ENCODE measurements at regions not wholly inside any gene's neighbourhood (a gene's known extent, or its start where the extent isn't known, plus 50 kb on each side); places are given as distances from the start of the nearest gene placed in this dataset.

DNA sequence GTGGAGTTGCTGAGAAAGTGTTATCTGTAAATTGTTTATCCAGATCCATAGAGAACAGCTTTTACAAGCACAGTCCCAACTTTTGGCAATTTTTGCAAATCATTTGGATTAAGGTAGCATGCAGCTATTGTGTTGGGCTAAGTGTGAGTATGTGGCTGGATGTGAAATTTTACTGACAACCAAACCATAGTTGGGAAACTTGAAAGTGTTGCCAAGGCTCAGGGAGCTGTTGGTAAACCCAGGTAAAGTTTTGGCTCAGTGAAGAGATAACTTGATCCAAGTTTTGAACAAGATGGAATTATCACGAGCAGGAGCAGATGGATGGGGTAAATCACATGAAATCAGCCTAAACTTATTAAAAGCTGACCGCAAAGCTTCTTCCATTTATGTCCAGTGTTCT, 90.0 kb upstream of the HES1 start:
- no peaks in the 10 kb centered on the region for H3K4me1 ChIP-seq (replicated peaks in 1 of 2)
- intact Hi-C loops (cut with DNase I): no loop called here
- peak in 1 of 7 donors; percentile 1 for DNase-seq
- no peak overlapping the region for H3K4me3 ChIP-seq
- 92 to 96% (median 94%) methylated on average over 2 of the region's 2 CpGs for WGBS, 4 donors
- H3K27ac ChIP-seq: no peak overlapping the region
- H3K27me3 ChIP-seq: no peaks in the 10 kb centered on the region
- peaks cover 0 to 8% (median 0%) of the 10 kb centered on the region in 3 donors for H3K9me3 ChIP-seq (replicated peaks in 1 of 3)
- TF ChIP-seq POLR2A (IDR thresholded peaks at IDR 0.05): no peak
- TF ChIP-seq, protein P1, sequence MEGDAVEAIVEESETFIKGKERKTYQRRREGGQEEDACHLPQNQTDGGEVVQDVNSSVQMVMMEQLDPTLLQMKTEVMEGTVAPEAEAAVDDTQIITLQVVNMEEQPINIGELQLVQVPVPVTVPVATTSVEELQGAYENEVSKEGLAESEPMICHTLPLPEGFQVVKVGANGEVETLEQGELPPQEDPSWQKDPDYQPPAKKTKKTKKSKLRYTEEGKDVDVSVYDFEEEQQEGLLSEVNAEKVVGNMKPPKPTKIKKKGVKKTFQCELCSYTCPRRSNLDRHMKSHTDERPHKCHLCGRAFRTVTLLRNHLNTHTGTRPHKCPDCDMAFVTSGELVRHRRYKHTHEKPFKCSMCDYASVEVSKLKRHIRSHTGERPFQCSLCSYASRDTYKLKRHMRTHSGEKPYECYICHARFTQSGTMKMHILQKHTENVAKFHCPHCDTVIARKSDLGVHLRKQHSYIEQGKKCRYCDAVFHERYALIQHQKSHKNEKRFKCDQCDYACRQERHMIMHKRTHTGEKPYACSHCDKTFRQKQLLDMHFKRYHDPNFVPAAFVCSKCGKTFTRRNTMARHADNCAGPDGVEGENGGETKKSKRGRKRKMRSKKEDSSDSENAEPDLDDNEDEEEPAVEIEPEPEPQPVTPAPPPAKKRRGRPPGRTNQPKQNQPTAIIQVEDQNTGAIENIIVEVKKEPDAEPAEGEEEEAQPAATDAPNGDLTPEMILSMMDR (IDR thresholded peaks at IDR 0.05): no peak
- H3K36me3 ChIP-seq (replicated peaks in 1 of 2): no peaks in the 10 kb centered on the region

DNA sequence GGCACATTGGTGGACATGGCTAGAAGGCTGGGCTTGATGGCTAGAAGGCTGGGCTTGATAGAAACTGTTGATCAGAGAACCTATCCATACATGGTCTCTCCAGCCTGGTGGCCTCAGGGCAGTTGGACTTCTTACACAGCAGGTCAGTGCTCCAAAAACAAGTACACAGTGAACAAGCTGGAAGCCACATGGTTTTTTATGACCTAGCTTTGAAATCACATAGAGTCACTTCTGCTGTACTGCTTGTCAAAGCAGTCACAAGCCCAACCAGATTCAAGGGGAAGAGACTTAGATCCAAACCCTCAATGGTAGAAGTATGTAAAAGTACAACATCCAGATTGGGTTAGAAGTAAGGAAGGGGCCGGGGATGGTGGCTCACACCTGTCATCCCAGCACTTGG, 89.4 kb upstream of the HES1 start:
- Histone ChIP-seq H3K27ac (no peak overlapping the region), H3K9me3 (replicated peaks in 1 of 3) (peaks cover 0 to 8% (median 0%) of the 10 kb centered on the region in 3 donors), H3K27me3 (no peaks in the 10 kb centered on the region), H3K4me1 (replicated peaks in 1 of 2) (no peaks in the 10 kb centered on the region), H3K4me3 (no peak overlapping the region), H3K36me3 (replicated peaks in 1 of 2) (no peaks in the 10 kb centered on the region)
- intact Hi-C loops (cut with DNase I): no loop called here
- 80 to 100% (median 95%) methylated on average over 1 of the region's 1 CpG for WGBS, 4 donors
- no peak for DNase-seq
- TF ChIP-seq POLR2A (IDR thresholded peaks at IDR 0.05): no peak
- TF ChIP-seq, protein P1 (IDR thresholded peaks at IDR 0.05): no peak

DNA sequence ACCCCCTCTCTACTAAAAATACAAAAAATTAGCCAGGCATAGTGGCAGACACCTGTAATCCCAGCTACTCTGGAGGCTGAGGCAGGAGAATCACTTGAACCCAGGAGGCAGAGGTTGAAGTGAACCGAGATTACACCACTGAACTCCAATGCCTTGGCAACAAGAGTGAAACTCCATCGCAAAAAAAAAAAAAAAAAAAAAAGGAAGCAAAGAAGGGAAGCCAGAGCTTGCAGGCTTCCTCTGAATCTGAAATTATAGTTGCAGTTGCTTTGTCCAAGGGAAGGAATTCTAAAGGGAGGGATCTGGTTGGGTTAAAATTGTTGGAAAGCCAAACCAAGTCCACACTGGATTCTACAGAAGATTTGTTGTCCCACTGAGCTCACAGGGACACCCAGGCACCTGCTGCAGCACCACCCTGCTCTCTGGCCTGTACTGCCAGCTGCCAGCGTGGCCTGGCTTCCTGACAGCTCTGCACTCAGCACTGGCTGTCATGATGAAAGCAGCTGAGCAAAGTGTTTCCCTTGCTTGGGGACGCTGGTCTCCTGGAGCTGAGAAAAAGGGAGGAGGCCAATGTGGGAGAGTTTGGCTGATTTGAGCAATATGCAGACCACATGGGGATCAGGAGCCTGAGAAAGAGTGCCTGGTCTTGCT, 88.8 kb upstream of the HES1 start:
- TF ChIP-seq, protein P1 (IDR thresholded peaks at IDR 0.05): no peak
- TF ChIP-seq POLR2A (IDR thresholded peaks at IDR 0.05): no peak
- no peaks in the 10 kb centered on the region for H3K4me1 ChIP-seq (replicated peaks in 1 of 2)
- intact Hi-C loops (cut with DNase I): no loop called here
- H3K27ac ChIP-seq: peak overlapping the region in 2 of 5 donors; percentile 54 to 65
- 43 to 58% (median 49%) methylated on average over 4 of the region's 4 CpGs for WGBS, 4 donors
- no peaks in the 10 kb centered on the region for H3K27me3 ChIP-seq
- H3K4me3 ChIP-seq: no peak overlapping the region
- H3K36me3 ChIP-seq (replicated peaks in 1 of 2): no peaks in the 10 kb centered on the region
- peak in 6 of 7 donors; percentile 28 to 66 (median 44) for DNase-seq
- H3K9me3 ChIP-seq (replicated peaks in 1 of 3): peaks cover 0 to 8% (median 0%) of the 10 kb centered on the region in 3 donors

DNA sequence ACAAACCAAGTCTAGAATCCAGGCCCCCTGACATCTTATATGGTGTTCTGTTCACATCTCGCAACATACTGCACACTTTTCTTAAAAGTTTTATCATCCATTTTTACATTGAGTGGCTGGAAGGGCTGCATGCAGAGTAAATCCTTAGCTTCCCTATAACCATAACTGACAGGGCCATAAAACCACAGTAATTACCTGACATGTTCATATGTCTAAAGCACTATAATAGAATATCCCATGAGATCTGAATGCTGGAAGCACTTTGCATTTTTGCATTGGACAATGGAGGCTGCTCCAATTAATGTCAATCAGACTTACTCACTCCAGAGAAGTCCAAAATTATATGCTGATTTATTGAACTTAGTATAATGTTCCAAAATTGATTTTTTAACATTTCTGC, 86.6 kb upstream of the HES1 start:
- peaks cover 0 to 8% (median 0%) of the 10 kb centered on the region in 3 donors for H3K9me3 ChIP-seq (replicated peaks in 1 of 3)
- TF ChIP-seq, protein P1 (IDR thresholded peaks at IDR 0.05): no peak
- no peak for TF ChIP-seq POLR2A (IDR thresholded peaks at IDR 0.05)
- H3K4me3 ChIP-seq: no peak overlapping the region
- no peak overlapping the region for H3K27ac ChIP-seq
- H3K4me1 ChIP-seq (replicated peaks in 1 of 2): no peaks in the 10 kb centered on the region
- H3K36me3 ChIP-seq (replicated peaks in 1 of 2): no peaks in the 10 kb centered on the region
- DNase-seq: no peak
- intact Hi-C loops (cut with DNase I): no loop called here
- H3K27me3 ChIP-seq: no peaks in the 10 kb centered on the region
- WGBS, 4 donors: 96 to 100% (median 99%) methylated on average over 1 of the region's 1 CpG

All from adrenal gland (tissue), 9 donors.